ENCODE measurements at regions not wholly inside any gene's neighbourhood (a gene's known extent, or its start where the extent isn't known, plus 50 kb on each side); places are given as distances from the start of the nearest gene placed in this dataset.
"Not testable (repeated sequence)": the region's sequence is repeated elsewhere in the genome, so short reads cannot be mapped to it uniquely, and the experiment has no call there.

DNA sequence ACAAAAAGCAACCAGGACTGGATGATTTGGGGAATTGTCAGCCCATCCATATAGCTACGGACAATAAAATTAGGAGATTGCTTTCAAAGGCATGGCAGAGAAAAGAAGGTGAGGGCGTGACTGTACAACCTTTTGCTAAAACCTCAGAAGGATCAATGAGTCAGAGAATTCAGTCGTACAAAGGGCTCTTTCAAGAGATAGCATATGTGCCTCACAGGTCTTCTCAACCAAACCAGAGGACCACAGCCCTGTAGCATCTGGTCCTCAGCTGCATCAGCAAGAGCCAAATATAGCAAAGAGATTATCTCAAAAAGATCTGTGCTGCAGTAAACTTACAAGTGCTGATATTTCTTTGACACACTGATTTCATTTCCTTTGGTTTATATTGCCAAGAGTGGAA lies 149.9 kb upstream of the RAB6C start:
- DNase-seq, result no peak

DNA sequence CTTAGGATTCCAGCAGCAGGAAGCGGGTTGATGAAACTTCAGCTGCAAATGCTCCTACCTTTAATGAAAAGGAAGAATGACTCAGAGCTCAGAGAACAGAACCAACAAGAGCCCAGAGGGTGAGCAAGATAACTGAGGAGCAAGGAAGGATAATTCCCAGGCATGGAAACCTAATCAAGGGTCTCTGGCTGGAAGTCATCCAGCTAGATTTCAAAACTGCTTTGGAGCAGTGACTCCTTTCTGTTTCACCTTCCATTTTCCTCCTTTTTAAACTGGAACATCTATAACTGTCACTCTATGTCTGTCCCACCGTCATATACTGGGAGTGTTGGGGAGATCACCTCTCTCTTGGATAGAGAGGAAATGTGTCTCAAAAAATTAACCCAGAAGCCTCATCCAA lies 148.4 kb upstream of the RAB6C start:
- DNase-seq, result no peak

DNA sequence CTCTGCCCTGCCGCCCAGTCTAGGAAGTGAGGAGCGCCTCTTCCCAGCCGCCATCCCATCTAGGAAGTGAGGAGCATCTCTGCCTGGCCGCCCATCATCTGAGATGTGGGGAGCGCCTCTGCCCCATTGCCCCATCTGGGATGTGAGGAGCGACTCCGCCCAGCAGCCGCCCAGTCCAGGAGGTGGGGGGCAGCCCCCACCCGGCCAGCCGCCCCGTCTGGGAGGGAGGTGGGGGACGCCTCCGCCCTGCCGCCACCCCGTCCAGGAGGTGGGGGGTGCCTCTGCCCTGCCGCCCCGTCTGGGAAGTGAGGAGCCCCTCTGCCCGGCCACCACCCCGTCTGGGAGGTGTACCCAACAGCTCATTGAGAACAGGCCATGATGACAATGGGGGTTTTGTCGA lies 146.0 kb upstream of the RAB6C start:
- not testable (repeated sequence) for DNase-seq

DNA sequence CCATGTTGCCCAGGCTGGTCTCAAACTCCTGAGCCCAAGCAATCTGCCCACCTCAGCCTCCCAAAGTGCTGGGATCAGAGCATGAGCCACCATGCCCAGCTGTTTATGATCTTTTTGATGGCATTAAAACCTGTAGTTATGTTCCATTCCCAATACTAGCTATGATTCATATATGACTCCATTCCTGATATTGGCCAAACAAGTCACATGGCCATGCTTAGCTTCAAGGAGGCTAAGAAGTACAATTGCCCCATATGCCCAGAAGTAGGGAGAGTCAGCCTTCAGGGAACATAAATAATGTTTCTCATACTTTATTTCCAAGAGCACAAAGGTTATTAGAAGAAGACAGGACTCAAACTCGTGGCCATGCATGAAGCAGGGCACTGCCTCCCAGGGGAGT lies 132.4 kb upstream of the RAB6C start:
- DNase-seq, result no peak

DNA sequence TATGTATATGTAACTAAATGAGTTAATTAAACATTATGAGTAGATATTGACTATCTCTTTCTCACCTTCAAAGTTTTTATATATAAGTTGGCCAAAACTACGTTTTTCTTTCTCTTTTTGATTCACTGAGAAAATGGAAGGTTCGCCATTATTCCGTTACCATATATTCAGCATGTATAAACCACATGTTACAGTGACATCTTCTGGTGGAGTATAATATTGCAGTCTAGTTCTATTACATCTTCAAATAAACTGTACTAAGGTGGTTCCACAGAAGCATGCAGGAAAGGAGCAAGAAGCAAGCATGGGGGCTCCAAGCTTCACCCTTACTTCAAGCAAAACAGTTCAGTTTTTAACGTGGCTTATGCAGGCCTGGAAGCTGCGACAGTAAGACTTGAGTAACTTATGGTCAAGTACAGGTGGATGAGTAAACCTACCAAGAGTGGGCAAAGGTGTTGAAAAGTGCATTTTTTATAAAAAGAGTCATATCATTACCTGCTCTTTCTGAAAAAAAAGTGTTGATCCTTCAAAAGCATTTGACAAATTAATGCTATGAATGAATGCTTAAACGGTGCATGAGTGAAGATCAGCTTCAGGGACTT lies 129.8 kb upstream of the RAB6C start:
- no peak for DNase-seq

DNA sequence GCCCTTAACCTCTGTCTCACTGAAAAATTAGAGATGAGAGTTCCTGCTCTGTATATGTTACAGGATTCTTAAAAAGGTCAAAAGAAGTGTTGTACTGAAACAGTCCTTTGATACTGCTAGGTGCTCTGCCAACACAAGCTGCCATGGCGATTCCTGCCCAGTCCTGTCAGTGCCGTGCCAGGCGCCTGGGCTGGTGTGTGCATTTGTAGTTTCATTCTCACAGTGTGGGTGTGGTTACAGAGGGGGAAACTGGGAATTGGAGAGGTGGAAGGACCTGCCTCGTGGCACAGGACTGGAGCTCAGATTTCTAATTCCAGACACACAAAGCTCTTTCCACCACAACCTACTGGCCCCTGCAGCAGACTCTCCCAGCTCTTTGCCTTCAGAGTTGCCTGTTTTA lies 122.3 kb upstream of the RAB6C start:
- DNase-seq, result no peak

DNA sequence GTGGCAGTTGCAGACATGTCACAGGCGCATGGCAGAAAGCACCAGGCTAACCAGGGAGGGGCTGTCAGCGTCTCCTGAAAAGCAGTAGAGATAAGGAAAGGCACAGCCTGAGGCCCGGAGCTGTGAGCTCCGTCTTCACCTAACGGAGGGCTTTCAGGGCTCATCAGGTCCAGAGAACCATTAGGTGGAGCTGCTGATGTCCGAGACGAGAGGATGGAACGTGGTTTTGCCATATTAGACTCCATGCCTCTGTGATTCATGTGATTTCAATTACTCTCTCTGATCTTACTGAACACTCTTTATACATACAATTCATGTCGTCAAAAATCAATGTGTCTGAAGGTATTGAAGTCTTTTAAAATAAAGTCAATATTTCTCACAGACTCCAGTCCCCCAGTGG lies 120.3 kb upstream of the RAB6C start:
- no peak for DNase-seq

DNA sequence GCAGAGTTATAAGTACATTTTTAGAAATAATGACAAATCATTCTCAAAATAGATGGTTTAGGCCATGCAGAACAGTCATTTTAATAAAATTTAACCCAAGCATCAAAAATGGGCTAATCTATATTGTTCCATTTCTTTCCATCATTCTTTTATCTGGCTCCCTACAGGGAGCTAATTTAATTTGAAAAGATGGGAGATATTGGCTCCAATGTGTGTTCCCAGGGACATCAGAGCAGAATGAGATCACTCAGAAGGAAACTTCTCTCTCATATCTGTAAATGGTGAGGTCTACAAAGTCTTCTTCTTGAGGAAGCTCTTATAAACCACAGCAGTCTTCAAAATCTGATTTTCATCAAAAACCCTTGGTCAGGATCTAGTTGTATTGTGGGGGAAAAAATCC lies 119.4 kb upstream of the RAB6C start:
- no peak for DNase-seq

DNA sequence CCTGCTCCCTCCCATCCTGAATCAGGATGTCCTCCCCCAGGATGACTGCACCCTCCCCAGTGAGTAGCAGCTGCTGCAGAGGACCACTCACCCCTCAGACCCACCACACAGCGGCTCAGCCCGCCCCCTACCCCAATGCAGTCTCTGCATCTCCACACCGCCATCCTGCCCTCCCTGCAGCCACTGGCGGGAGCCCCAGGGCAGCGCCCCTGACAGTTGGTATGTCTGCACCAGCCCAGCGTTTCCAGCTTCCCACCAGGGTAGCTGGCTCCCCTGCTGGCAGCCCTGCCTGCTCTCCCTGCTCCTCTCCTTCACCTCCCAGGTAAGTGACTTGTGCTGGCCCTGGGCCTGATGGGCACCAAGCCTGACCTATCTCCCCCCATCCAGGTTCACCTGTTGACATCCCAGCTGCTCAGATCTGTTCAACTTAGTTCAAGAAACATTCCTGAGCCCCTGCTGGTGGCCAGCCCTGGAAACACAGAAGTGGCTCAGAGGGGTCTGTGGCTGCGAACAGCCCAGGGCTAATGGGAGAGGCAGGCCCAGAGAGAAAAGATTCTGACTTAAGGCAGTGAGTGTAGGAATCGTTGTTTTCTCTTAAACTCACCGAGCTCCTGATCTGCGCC lies 117.7 kb upstream of the RAB6C start:
- DNase-seq, result no peak

DNA sequence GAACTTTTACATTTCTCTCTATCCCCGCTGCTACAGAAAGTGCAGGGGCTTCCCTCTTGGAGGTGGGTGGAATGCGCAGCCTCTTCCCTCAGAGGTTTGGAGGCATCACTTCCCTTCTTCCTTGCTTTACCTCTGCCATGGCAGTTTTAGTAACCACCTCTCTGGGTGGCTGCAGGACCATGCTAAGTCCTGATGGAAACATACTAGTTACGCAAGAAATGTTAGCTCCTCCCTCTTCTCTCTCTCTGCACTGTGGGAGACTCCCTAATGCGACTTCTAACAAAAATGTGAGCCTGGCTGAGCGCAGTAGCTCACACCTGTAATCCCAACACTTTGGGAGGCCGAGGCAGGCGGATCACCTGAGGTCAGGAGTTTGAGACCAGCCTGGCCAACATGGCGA lies 116.8 kb upstream of the RAB6C start:
- no peak for DNase-seq

DNA sequence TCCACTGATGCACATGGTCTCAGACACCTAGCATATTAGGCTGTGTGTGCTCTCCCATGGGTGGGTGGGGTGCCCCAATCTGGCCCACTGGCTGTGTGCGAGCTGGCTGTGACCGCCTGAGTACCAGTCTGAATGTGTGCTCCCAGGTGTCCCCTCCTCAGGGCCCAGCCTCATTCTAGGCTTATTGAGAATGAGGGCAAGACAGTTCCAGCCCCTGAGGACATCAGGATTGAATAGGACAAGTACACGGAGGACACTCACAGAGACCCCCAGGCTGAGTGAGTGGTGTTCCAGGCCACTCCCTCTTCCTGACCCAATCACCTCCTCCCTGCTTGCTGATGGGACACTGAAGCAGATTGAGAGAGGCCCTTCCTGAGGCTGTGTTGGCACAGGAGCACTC lies 116.1 kb upstream of the RAB6C start:
- no peak for DNase-seq

DNA sequence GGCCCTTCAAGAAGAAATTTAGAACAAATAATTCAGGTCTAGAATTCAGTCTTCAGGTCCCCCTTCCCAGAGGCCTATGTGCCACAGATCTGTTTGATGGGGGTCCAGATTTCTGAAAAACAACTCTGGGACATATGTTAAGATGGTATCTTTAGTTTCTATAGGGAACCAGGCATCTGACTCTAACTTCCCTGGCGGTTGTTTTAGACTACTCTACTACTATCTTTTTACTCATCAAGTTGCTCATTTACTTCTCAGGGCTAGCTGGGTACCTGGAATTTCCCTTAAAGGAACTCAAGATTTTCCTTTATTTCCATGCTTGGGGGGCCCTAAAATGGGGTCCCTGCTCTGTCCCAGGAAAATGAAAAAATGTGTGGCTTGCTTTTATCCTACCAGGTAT lies 114.7 kb upstream of the RAB6C start:
- DNase-seq, result no peak

DNA sequence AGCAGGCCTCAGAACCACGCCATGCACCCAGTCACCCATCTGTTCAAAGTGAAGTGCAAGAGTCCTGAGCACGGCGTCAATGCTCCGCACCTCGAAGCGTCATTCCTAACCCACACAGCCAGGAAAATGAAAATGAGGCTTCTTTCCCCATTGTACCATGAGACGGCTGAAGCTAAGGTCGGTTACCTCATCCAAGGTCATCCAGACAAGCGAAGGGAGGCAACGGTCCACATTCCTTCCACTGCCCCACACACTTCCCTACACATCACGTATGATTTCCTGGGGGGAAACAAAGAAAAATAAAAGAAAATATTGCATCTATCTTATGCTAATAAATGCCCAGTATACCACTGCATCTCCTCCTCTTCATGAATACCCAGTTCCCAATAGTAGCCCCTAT lies 113.5 kb upstream of the RAB6C start:
- DNase-seq, result no peak

DNA sequence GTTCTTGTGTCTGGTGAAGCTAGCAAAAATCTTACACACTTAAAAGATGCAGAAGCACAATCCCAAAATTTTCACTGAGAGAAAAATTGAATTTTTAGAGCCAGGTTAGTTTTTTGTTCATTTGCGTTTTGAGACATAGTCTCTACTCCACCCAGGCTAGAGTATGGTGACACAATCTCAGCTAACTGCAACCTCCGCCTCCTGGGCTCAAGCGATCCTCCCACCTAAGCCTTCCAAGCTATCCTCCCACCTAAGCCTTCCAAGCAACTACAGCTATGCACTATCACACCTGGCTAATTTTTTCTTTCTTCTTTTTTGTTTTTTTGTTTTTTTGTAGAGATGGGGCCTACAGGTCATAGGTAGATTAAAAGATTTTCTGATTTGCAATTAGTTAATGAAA lies 113.1 kb upstream of the RAB6C start:
- no peak for DNase-seq

DNA sequence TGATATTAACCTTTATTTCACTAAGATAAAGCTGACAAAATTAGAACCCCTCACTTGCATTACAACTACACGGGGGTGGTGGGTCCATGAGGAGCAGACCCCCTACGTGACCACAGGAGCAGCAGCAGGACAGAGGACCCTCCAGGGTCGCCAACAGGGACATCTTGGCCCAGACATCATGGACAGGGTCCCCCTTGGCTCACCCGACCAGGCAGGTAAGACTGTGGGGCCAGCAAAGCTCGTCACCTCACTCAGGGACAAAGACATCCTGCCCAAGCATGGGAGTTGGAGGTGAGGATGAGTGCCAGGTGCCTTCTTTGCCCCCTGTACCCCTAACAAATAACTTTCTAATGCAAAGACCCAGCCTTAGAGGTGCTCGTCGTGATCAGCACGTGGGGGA lies 111.3 kb upstream of the RAB6C start:
- DNase-seq, result no peak

DNA sequence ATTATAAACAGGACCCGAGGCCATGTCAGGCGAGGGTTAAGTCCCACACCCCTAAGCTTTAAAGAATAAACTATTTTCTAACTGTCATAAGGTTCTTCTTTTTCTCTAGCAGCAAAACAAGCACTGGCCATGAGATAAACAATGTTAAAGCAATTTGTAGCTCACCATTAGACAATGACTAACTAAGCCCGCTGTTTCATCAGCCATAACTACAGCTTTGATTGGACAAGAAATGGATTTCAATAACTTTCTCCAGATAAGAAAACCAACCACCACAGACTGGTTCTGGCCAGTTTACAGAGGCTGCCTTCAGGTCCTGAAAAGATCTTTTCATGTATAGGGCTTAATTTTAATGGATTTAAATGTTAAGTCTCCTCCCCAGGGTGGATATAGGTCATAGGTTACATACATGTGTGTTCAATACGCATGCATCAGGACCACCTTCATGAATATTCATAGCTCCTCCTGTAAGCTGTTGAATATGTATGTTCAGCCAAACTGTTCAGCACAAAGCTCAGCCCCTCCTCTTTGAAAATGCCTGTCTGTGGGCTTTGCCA lies 108.7 kb upstream of the RAB6C start:
- DNase-seq, result no peak

DNA sequence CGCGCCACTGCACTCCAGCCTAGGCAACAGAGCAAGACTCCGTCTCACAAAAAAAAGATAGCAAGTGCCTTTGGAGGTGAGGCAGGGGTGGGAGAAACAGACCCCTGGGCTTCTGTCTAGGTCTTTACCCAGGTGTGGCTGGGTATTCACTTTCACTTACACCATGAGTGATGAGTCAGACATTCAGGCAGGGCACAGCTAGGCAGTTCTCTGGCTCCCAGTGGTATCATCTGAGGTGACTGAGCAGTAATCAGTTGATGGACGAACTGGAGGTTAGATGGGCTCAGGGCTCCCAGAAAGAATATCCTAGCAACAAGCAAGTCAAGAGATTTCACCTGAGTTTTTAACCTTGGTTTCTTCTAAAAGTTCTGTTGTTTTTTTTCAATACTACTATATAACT lies 107.0 kb upstream of the RAB6C start:
- DNase-seq, result no peak

DNA sequence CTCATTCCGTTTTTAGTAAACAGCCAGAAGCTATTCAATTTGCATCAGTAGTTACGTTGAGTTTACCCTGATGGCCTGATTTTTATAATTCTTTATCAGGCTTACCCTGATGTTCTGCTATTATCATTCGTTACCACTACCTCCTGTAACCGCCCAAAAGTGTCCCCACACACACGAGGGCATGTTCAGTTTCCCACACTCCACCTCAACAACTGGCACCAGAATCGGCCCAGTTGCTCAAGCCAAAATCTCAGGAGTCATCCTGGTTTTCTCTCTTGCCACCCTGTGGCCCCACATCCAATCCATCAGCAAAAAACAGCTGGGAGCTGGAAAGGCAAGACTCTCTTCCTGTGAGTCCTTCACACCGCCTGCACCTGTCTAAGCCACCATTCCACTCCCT lies 102.9 kb upstream of the RAB6C start:
- DNase-seq, result no peak

DNA sequence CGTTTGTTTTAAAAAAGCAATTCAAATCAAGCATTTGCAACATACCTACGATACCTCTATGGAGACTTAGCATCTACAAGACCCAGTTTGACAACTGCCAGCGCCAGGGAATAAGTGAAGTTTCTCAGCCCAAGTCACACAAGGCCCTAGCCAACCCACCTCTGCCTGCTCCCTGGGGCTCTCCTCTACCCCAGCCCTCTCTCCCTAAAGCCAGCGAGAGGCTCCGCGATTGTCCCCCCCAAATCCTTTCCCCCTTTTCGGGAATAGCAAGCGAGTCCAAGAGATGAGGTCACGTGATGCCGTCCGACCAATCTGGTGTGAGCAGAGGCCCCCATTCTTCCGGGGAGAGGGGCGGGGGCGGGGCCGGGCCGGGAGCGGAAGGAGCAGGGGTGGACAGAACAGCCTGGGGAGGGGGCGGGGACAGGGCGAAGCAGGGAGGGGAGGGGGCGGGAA lies 102.2 kb upstream of the RAB6C start:
- DNase-seq, result peak; percentile 83

DNA sequence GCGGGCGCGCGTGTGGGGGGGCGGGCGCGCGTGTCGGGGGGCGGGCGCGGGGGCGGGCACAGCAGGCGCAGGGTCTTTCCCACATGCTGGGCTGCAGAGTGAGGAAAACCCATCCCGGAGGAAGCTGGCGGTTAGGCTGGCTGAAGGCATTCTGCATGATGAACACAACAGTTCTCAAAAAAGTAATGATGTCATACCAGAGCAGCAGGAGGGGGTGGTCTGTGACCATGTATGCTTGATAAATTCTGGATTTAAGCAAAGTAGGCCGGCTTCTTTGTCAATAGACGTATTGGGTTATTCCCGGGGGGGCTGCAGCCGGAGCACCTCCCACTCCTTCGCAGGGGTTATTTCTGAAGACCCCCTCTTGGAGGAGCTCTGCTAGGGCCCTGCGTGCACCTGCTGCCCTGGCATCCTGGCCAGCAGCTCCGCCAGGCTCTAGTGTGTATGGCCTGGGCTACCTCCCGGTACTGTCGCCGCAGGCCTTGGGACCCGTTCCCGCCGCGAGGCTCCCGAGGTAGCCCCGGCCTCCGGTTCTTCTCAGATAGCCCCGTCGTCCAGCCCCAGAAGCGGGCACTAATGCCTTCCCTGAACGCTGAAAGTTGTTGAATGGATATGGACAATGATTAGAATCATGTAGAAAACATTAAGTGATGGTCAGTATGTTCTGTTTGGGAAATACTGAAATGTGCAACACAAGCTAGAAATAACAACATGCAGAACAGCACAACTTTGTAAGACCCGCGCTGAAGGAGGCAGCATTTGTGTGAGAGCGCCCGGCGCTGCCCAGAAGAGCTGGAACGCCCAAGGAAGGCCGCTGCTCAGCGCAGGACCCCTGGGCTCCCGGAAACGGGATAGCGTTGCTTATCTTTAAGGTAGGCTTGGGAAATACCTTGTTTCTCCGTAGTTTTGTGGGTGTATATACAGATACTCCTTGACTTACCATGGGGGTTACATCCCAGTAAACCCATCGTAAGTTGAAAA lies 101.4 kb upstream of the RAB6C start:
- DNase-seq, result peak; percentile 64

DNA sequence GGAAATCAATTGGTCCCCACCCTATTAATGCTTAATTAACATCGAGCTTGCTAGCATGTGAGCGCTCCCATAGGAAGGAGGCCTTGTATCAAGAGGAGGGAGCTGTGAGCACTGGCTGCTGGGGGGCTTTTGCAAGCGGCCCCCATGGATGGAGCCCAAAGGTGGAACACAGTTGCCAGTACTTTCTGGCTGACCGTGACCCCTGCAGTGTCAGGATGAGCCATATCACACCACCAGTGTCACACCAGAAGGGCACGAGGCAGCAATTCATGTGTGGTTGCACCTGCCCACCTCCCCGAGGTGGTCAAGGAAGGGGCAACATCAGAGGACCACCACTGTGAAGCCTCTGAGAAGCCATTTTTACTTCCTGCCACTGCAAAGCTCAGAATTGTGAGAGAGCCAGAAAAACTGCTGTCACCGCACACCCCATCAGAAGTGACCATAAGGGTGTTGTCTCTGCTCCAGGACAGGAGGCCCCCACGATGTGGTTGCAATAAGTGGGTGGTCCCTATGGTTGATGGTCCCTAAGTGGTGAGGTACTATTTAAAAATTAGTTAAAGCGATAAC lies 99.8 kb upstream of the RAB6C start:
- no peak for DNase-seq

DNA sequence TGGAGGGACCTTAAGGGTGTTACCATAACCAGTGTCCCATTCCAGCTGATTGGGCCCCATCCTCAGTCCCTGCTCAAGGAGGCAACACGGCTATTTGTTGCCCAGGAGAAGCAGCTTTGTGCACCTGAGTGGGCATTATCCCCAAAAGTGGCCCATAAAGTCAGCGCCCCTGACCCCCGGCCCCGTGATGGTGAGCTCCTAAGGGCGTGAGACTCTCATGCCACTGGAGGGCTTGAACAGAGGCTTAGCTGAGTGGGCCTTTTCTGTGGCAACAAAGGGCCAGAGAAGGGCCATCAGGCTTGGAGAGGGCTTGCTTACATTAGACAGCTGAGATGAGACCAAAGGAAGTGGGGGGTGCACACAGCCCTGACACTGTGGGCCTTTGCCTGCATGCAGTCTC lies 99.2 kb upstream of the RAB6C start:
- no peak for DNase-seq

DNA sequence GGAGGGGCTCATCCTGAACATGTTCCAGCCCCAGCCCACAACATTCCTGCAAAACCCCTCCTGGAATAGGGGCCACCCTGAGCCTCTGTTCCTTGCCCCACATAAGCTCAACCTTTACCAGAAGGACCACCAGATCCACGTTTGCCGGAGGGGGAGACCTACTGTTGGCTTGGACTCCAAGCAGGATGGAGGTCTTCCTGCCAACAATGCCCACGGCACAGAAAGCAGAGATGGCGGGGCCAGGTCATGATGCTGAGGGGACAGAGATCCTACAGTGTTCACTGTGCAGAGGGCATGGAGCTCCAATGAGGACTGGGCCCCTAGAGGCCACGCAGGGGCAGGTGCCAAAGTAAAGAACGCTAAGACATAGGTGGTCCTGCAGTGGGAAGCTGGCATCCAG lies 98.5 kb upstream of the RAB6C start:
- no peak for DNase-seq

Measured in 8988T (cell line).